ENCODE measurements at regions not wholly inside any gene's neighbourhood (a gene's known extent, or its start where the extent isn't known, plus 50 kb on each side); places are given as distances from the start of the nearest gene placed in this dataset.

DNA sequence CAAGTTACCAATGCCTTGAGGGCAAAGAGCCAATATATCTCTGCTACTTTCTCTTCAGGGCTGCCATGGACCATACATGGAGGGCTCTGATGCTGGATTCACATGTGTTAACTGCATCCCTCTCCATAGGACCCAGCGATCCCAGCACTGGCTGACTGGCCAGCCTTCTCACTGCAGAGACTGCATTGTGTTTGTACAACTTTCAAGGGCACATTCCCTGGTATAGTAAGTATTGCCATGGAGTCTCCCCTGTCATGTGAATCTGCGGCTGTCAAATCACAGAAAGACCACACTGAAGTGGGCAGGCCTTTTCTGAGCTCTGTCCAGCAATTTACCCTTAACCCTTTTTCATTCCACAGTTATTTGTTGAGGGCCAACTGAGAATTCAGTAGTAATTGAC is 449.8 kb downstream of the OMA1 start:
- FAIRE-seq (no peak), DNase-seq (ENCODE audit: low read depth) (no peak)
- TF ChIP-seq CTCF (IDR thresholded peaks at IDR 0.05; ENCODE audit: insufficient read depth, low read depth, low read length) (no peak), EZH2 (IDR thresholded peaks at IDR 0.05; ENCODE audit: insufficient read depth, low read length) (no peak)
- Histone ChIP-seq H3K4me2 (ENCODE audit: low read length) (no peak overlapping the region), H3K27ac (ENCODE audit: low read depth, low read length) (no peak overlapping the region), H3K27me3 (ENCODE audit: insufficient read depth, low read length) (no peaks in the 10 kb centered on the region), H3K4me1 (ENCODE audit: insufficient read depth, low read length) (no peaks in the 10 kb centered on the region), H3K9me3 (ENCODE audit: insufficient read depth, low read depth, low read length) (no peaks in the 10 kb centered on the region), H3K36me3 (ENCODE audit: insufficient read depth, low read length) (no peaks in the 10 kb centered on the region), H3K9ac (ENCODE audit: low read length) (no peak overlapping the region), H4K20me1 (ENCODE audit: insufficient read depth, low read length) (no peaks in the 10 kb centered on the region), H2AFZ (ENCODE audit: low read depth, low read length) (no peak overlapping the region), H3K4me3 (ENCODE audit: insufficient read depth, low read depth, low read length) (no peak overlapping the region), H3K79me2 (ENCODE audit: insufficient read depth, low read length) (no peaks in the 10 kb centered on the region)
- H3K27ac Mint-ChIP-seq (ENCODE audit: unreplicated experiment) = no peak overlapping the region
- no peaks in the 10 kb centered on the region for H3K36me3 Mint-ChIP-seq (ENCODE audit: low read depth, unreplicated experiment)
- no peak overlapping the region for H3K4me3 Mint-ChIP-seq (ENCODE audit: unreplicated experiment)
- H3K27me3 Mint-ChIP-seq (ENCODE audit: low read depth, unreplicated experiment) = peaks cover 3% of the 10 kb centered on the region
- no peaks in the 10 kb centered on the region for H3K9me3 Mint-ChIP-seq (ENCODE audit: unreplicated experiment)
- H3K4me1 Mint-ChIP-seq (ENCODE audit: low read depth, unreplicated experiment) = no peaks in the 10 kb centered on the region

DNA sequence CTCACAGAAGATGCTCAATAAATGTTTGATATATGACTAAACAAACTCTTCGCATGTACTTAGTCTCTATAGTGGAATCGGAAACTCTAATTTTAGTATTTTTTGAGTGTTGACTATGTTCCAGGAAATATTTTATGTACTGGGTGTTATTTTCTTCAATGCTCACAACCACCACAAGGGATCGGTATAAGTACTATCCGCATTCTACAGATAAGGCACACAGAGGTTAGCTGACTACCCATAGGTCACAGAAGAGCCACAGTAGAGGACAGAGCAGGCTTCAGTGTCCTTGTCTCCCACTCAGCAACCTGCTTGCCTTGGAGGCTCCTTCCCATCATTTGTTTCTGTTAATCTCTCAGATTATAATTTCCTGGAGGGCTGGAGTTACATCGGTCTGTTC is 451.3 kb downstream of the OMA1 start:
- no peaks in the 10 kb centered on the region for H3K9me3 Mint-ChIP-seq (ENCODE audit: unreplicated experiment)
- no peak for TF ChIP-seq EZH2 (IDR thresholded peaks at IDR 0.05; ENCODE audit: insufficient read depth, low read length)
- TF ChIP-seq CTCF (IDR thresholded peaks at IDR 0.05; ENCODE audit: insufficient read depth, low read depth, low read length) = no peak
- Histone ChIP-seq H3K36me3 (ENCODE audit: insufficient read depth, low read length) (no peaks in the 10 kb centered on the region), H3K27ac (ENCODE audit: low read depth, low read length) (no peak overlapping the region), H3K9ac (ENCODE audit: low read length) (no peak overlapping the region), H3K27me3 (ENCODE audit: insufficient read depth, low read length) (no peaks in the 10 kb centered on the region), H4K20me1 (ENCODE audit: insufficient read depth, low read length) (no peaks in the 10 kb centered on the region), H2AFZ (ENCODE audit: low read depth, low read length) (no peak overlapping the region), H3K4me3 (ENCODE audit: insufficient read depth, low read depth, low read length) (no peak overlapping the region), H3K9me3 (ENCODE audit: insufficient read depth, low read depth, low read length) (no peaks in the 10 kb centered on the region), H3K79me2 (ENCODE audit: insufficient read depth, low read length) (no peaks in the 10 kb centered on the region), H3K4me2 (ENCODE audit: low read length) (no peak overlapping the region), H3K4me1 (ENCODE audit: insufficient read depth, low read length) (no peaks in the 10 kb centered on the region)
- H3K36me3 Mint-ChIP-seq (ENCODE audit: low read depth, unreplicated experiment) = no peaks in the 10 kb centered on the region
- DNase-seq (ENCODE audit: low read depth) (no peak), FAIRE-seq (no peak)
- no peak overlapping the region for H3K27ac Mint-ChIP-seq (ENCODE audit: unreplicated experiment)
- H3K4me3 Mint-ChIP-seq (ENCODE audit: unreplicated experiment) = no peak overlapping the region
- H3K27me3 Mint-ChIP-seq (ENCODE audit: low read depth, unreplicated experiment) = peaks cover 4% of the 10 kb centered on the region
- no peaks in the 10 kb centered on the region for H3K4me1 Mint-ChIP-seq (ENCODE audit: low read depth, unreplicated experiment)

DNA sequence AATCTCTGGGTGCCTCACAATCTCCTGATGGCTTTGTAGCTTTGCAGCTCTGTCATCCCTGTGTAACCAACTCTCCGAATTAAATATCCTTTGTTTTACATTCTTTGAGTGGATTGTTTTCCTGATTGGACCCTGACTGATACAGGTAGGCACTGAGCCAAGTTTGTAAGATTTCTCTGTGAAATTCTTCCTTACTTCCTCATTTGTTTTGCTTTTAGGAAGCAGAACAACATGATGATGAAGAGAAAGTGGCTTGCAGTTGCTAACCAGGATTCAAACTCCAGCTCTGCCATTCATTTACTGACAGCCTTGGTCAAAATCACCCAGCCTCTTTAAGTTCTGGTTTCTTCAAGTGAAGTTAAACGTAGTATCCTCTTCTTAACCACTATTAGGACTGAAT is 452.3 kb downstream of the OMA1 start:
- Mint-ChIP-seq H3K4me3 (ENCODE audit: unreplicated experiment) (no peak overlapping the region), H3K27me3 (ENCODE audit: low read depth, unreplicated experiment) (peaks cover 4% of the 10 kb centered on the region), H3K9me3 (ENCODE audit: unreplicated experiment) (no peaks in the 10 kb centered on the region), H3K27ac (ENCODE audit: unreplicated experiment) (no peak overlapping the region), H3K4me1 (ENCODE audit: low read depth, unreplicated experiment) (no peaks in the 10 kb centered on the region), H3K36me3 (ENCODE audit: low read depth, unreplicated experiment) (no peaks in the 10 kb centered on the region)
- FAIRE-seq = no peak
- Histone ChIP-seq H3K27me3 (ENCODE audit: insufficient read depth, low read length) (no peaks in the 10 kb centered on the region), H3K9me3 (ENCODE audit: insufficient read depth, low read depth, low read length) (no peaks in the 10 kb centered on the region), H3K9ac (ENCODE audit: low read length) (no peak overlapping the region), H3K79me2 (ENCODE audit: insufficient read depth, low read length) (no peaks in the 10 kb centered on the region), H3K4me2 (ENCODE audit: low read length) (no peak overlapping the region), H3K36me3 (ENCODE audit: insufficient read depth, low read length) (no peaks in the 10 kb centered on the region), H3K4me1 (ENCODE audit: insufficient read depth, low read length) (no peaks in the 10 kb centered on the region), H3K4me3 (ENCODE audit: insufficient read depth, low read depth, low read length) (no peak overlapping the region), H2AFZ (ENCODE audit: low read depth, low read length) (no peak overlapping the region), H3K27ac (ENCODE audit: low read depth, low read length) (no peak overlapping the region), H4K20me1 (ENCODE audit: insufficient read depth, low read length) (no peaks in the 10 kb centered on the region)
- DNase-seq (ENCODE audit: low read depth) = no peak
- TF ChIP-seq EZH2 (IDR thresholded peaks at IDR 0.05; ENCODE audit: insufficient read depth, low read length) (no peak), CTCF (IDR thresholded peaks at IDR 0.05; ENCODE audit: insufficient read depth, low read depth, low read length) (no peak)

Data from astrocyte (in vitro differentiated cells and primary cell).